ENCODE measurements at regions not wholly inside any gene's neighbourhood (a gene's known extent, or its start where the extent isn't known, plus 50 kb on each side); places are given as distances from the start of the nearest gene placed in this dataset.

GRCh38 chr5:173794901-173795416 lies 93.2 kb upstream of the CPEB4 start (continued):
- TF ChIP-seq HNF1A (IDR thresholded peaks at IDR 0.05; ENCODE audit: low read depth) (0 out of 2 replicates have a peak, but pooled peaks have one; percentile 23), HNF1A (CRISPR knock-in tag; IDR thresholded peaks at IDR 0.05; ENCODE audit: borderline replicate concordance) (no peak), ZGPAT (CRISPR knock-in tag; IDR thresholded peaks at IDR 0.05) (0 out of 2 replicates have a peak, but pooled peaks have one; percentile 37), ZNF598 (CRISPR knock-in tag; IDR thresholded peaks at IDR 0.05; ENCODE audit: borderline replicate concordance) (no peak), TCF7 (IDR thresholded peaks at IDR 0.05; ENCODE audit: low read depth) (peak; percentile 52; the same call in 1 of the 2 replicates), ZNF230 (CRISPR knock-in tag; IDR thresholded peaks at IDR 0.05) (no peak), STAT6 (CRISPR knock-in tag; IDR thresholded peaks at IDR 0.05; ENCODE audit: borderline replicate concordance) (no peak), MTF1 (CRISPR knock-in tag; IDR thresholded peaks at IDR 0.05) (no peak), ZC3H4 (CRISPR knock-in tag; IDR thresholded peaks at IDR 0.05; ENCODE audit: borderline replicate concordance) (no peak), PHF21A (CRISPR knock-in tag; IDR thresholded peaks at IDR 0.05) (peak; percentile 40; the same call in 1 of the 2 replicates), KLF13 (CRISPR knock-in tag; IDR thresholded peaks at IDR 0.05) (no peak), ZMYM4 (CRISPR knock-in tag; IDR thresholded peaks at IDR 0.05) (peak; percentile 37; the same call in 1 of the 2 replicates), HNF4A (CRISPR knock-in tag; IDR thresholded peaks at IDR 0.05) (peak; percentile 11; the same call in 1 of the 2 replicates), SOX6 (IDR thresholded peaks at IDR 0.05) (no peak), SOX6 (CRISPR knock-in tag; IDR thresholded peaks at IDR 0.05) (peak; percentile 70), HIC2 (CRISPR knock-in tag; IDR thresholded peaks at IDR 0.05; ENCODE audit: low read depth) (peak; percentile 50; the same call in 1 of the 2 replicates), ZSCAN21 (CRISPR knock-in tag; IDR thresholded peaks at IDR 0.05; ENCODE audit: borderline replicate concordance) (peak; percentile 100), ATAD3A (CRISPR knock-in tag; IDR thresholded peaks at IDR 0.05) (no peak), FOXP4 (CRISPR knock-in tag; IDR thresholded peaks at IDR 0.05) (peak; percentile 54)

All from HepG2 (cell line).